ENCODE measurements at regions not wholly inside any gene's neighbourhood (a gene's known extent, or its start where the extent isn't known, plus 50 kb on each side); places are given as distances from the start of the nearest gene placed in this dataset.

DNA sequence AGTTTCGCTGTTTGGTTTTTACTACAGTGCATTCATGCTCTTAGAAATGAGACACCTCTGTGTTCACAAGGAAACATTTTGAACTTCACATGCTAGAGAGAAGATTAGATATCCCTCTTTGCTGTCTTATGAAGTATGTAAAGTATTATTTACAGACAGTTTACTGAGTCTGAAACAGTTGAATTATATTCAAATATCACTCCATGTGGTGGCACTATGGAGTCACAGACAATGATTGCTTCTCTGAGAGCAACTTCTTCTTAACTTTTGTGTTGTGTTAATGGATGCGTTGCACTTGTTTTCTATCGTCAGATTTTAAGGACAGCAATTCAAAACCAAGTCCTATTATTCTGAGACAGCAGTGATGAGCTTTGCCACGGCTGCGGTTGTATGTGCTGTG lies 823.6 kb downstream of the GALR1 start:
- Histone ChIP-seq H3K9me3 (ENCODE audit: control insufficient read depth, low read length) (no peaks in the 10 kb centered on the region), H3K9ac (ENCODE audit: low read length) (no peak overlapping the region), H3K36me3 (ENCODE audit: control insufficient read depth, insufficient read depth, low read length, severe bottlenecking) (no peaks in the 10 kb centered on the region), H3K4me1 (ENCODE audit: control insufficient read depth, insufficient read depth, low read length) (no peaks in the 10 kb centered on the region), H3K27me3 (replicated peaks; ENCODE audit: control insufficient read depth, insufficient read depth, low read length) (peaks cover 6% of the 10 kb centered on the region), H3K4me3 (ENCODE audit: low read length) (no peak overlapping the region)
- no peak for DNase-seq (ENCODE audit: low read depth)

DNA sequence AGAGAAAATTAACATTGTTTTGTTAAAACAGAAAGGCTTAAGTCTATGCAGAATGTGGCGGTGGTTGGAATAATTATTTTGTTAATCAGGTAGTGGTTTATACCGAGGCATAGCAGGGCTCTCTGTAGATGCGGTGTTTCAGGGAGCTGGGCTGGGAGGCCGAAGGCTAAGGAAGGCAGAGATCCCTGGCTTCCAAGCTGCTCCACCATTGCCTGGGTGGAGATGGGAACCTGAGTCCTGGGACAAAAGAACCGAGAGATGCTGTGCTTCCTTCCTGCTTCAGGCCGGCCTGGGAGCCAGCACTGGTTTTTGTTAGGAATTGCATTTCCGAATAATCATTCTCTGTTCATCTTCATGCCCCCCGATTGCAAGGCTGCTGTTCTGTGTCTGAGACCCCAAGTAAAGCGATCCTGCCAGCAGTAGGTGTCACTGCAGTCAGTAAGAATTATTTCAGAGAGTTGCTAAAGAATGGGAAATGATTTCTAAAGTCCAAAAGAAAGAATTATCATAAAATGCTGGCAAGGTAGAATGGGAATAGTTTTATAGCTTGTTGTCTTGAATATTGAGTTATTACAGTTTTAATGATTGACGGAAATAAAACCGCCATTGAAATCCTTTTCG lies 824.9 kb downstream of the GALR1 start:
- Histone ChIP-seq H3K9ac (ENCODE audit: low read length) (no peak overlapping the region), H3K27me3 (replicated peaks; ENCODE audit: control insufficient read depth, insufficient read depth, low read length) (peaks cover 6% of the 10 kb centered on the region), H3K36me3 (ENCODE audit: control insufficient read depth, insufficient read depth, low read length, severe bottlenecking) (no peaks in the 10 kb centered on the region), H3K4me1 (ENCODE audit: control insufficient read depth, insufficient read depth, low read length) (no peaks in the 10 kb centered on the region), H3K9me3 (ENCODE audit: control insufficient read depth, low read length) (no peaks in the 10 kb centered on the region), H3K4me3 (ENCODE audit: low read length) (no peak overlapping the region)
- DNase-seq (ENCODE audit: low read depth): no peak

DNA sequence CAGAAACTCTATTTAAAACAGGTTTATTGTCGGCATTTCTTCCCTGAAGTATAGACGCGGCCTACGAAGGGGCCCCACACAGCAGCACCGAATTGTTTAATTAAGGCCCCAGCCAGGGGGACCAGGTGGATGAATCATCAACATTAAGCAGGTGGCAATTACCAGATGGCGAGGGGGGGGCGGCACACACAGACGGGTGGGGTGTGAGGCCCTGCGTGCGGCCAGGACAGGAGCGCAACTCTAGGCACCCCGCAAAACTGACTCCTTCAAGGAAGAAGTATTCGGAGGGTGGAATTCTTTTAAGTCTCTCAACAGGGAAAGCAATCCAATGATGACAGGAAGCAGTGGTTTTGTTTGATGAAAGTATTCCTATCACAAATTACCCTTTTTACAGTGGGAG lies 830.4 kb downstream of the GALR1 start:
- Histone ChIP-seq H3K4me3 (ENCODE audit: low read length) (no peak overlapping the region), H3K27me3 (replicated peaks; ENCODE audit: control insufficient read depth, insufficient read depth, low read length) (no peaks in the 10 kb centered on the region), H3K36me3 (ENCODE audit: control insufficient read depth, insufficient read depth, low read length, severe bottlenecking) (no peaks in the 10 kb centered on the region), H3K9ac (ENCODE audit: low read length) (no peak overlapping the region), H3K9me3 (ENCODE audit: control insufficient read depth, low read length) (no peaks in the 10 kb centered on the region), H3K4me1 (ENCODE audit: control insufficient read depth, insufficient read depth, low read length) (no peaks in the 10 kb centered on the region)
- no peak for DNase-seq (ENCODE audit: low read depth)

DNA sequence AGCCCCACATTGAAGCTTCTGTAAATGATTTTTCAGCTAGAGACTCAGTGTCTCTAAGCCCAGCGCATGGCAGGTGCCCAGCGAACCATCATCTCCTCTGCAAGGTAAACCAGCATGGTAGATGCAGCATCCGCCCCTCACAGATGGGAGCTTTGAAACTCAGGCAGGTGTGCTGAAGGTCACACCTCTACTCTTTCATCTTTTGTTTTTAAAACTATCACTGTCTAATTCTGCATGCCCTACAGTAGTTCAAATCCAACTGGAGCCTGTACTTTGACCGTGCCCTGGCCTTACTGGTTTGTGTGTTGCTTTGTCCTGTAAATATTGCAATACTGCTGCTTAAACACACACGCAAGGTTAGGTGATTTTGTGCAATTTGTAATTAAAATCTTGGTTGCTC lies 831.1 kb downstream of the GALR1 start:
- no peaks in the 10 kb centered on the region for H3K9me3 ChIP-seq (ENCODE audit: control insufficient read depth, low read length)
- no peaks in the 10 kb centered on the region for H3K36me3 ChIP-seq (ENCODE audit: control insufficient read depth, insufficient read depth, low read length, severe bottlenecking)
- no peak for DNase-seq (ENCODE audit: low read depth)
- no peaks in the 10 kb centered on the region for H3K4me1 ChIP-seq (ENCODE audit: control insufficient read depth, insufficient read depth, low read length)
- H3K27me3 ChIP-seq (replicated peaks; ENCODE audit: control insufficient read depth, insufficient read depth, low read length): no peaks in the 10 kb centered on the region
- no peak overlapping the region for H3K4me3 ChIP-seq (ENCODE audit: low read length)
- H3K9ac ChIP-seq (ENCODE audit: low read length): no peak overlapping the region

DNA sequence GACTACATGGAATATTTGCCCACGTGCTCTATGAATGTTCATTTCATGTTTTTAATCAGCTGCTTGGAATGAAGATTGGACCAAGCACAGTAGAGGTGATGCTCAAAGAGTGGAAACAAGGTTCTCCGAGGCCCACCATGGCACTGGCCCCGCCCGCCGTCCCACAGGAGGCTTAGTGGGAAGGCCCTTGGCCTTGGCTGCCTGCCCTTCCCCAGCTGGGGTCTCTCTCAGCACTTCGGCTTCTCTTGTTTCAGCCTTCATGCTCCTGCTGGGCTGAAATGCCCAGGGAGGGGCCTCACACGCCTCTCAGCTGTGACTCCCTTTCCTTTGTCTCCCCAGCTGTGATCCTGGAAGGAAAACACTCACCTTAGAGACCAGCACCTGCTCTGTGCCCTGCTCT lies 833.2 kb downstream of the GALR1 start:
- DNase-seq (ENCODE audit: low read depth): no peak
- no peaks in the 10 kb centered on the region for H3K9me3 ChIP-seq (ENCODE audit: control insufficient read depth, low read length)
- no peaks in the 10 kb centered on the region for H3K27me3 ChIP-seq (replicated peaks; ENCODE audit: control insufficient read depth, insufficient read depth, low read length)
- H3K4me1 ChIP-seq (ENCODE audit: control insufficient read depth, insufficient read depth, low read length): no peaks in the 10 kb centered on the region
- no peak overlapping the region for H3K9ac ChIP-seq (ENCODE audit: low read length)
- no peaks in the 10 kb centered on the region for H3K36me3 ChIP-seq (ENCODE audit: control insufficient read depth, insufficient read depth, low read length, severe bottlenecking)
- no peak overlapping the region for H3K4me3 ChIP-seq (ENCODE audit: low read length)

DNA sequence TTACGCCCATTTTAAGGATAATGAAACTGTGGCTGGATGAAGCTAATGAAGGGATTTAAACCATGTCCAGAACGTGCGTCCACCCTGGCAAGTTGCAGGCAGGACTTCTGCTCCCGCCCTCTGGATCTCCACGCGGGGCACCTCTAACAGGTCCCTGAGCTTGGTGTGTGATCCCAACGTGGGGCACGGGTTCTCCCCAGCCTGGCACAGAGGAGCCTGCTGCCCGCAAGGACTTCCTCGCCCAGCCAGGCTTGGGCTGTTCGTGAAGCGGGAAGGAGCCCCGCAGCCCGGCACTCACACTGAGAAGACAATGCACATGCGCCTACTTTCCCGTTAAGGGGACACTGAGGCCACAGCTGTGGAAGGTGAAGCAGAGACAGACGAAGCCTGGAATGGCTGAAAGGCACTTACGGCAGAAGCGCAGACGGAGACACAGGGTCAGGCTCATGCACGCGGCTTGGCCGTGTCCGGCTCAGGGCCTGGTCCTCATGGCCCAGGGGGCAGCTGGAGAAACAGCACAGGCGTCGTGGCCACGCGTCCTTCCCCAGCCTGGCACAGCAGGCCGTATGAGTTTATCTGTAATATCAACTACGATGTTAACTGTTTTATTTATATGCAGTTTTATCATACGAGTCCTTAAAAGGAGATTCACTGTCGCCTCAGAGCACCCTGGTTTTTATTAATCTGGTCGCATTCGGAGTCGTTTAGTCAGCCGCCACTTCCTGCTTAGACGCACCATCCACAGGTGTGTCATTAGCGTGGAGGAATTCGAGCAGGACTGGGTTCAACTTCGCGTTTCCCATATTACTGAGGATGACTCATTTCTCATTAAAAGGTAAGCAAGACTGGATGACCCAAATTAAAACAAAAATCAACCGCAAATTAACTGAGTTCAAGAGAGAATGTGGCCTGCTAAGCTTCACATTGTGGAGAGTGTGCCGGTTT lies 835.9 kb downstream of the GALR1 start:
- Histone ChIP-seq H3K9me3 (ENCODE audit: control insufficient read depth, low read length) (no peaks in the 10 kb centered on the region), H3K4me3 (ENCODE audit: low read length) (no peak overlapping the region), H3K4me1 (ENCODE audit: control insufficient read depth, insufficient read depth, low read length) (no peaks in the 10 kb centered on the region), H3K36me3 (ENCODE audit: control insufficient read depth, insufficient read depth, low read length, severe bottlenecking) (no peaks in the 10 kb centered on the region), H3K9ac (ENCODE audit: low read length) (no peak overlapping the region), H3K27me3 (replicated peaks; ENCODE audit: control insufficient read depth, insufficient read depth, low read length) (no peaks in the 10 kb centered on the region)
- no peak for DNase-seq (ENCODE audit: low read depth)

DNA sequence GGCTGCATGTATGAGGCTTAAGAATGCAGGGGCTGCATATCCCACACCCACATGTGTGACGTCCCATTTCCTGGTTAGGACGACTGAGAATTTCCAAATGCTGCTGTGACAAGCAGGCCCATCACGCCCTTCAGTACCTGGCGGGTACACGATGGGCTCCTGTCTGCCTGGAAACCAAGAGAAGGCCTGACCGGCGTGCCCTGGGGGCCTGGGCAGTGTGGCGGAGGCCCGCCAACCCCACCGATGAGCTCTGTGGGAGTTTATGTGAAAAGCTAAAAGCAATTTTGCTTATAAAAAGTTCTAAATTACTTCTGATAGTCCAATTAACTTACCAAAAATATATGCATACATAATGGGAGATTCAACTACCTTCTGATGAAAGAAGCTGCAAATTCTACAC lies 837.3 kb downstream of the GALR1 start:
- Histone ChIP-seq H3K36me3 (ENCODE audit: control insufficient read depth, insufficient read depth, low read length, severe bottlenecking) (no peaks in the 10 kb centered on the region), H3K4me3 (ENCODE audit: low read length) (no peak overlapping the region), H3K27me3 (replicated peaks; ENCODE audit: control insufficient read depth, insufficient read depth, low read length) (no peaks in the 10 kb centered on the region), H3K4me1 (ENCODE audit: control insufficient read depth, insufficient read depth, low read length) (no peaks in the 10 kb centered on the region), H3K9ac (ENCODE audit: low read length) (no peak overlapping the region), H3K9me3 (ENCODE audit: control insufficient read depth, low read length) (no peaks in the 10 kb centered on the region)
- DNase-seq (ENCODE audit: low read depth): no peak

DNA sequence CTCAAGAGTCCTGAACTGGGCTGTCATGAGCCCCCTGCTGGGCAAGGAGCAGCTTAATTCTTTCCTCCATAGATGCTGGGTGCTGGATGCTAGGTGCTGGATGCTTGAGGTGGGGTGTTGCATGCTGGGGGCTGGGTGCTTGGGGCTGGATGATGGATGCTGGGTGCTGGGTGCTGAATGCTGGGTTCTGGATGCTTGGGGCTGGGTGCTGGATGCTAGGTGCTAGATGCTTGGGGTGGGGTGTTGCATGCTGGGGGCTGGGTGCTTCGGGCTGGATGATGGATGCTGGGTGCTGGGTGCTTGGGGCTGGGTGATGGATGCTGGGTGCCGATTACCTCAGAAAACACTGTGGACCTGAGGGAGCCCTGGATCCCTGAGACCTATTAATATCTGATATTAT lies 837.7 kb downstream of the GALR1 start:
- Histone ChIP-seq H3K36me3 (ENCODE audit: control insufficient read depth, insufficient read depth, low read length, severe bottlenecking) (no peaks in the 10 kb centered on the region), H3K4me1 (ENCODE audit: control insufficient read depth, insufficient read depth, low read length) (no peaks in the 10 kb centered on the region), H3K9ac (ENCODE audit: low read length) (no peak overlapping the region), H3K27me3 (replicated peaks; ENCODE audit: control insufficient read depth, insufficient read depth, low read length) (no peaks in the 10 kb centered on the region), H3K9me3 (ENCODE audit: control insufficient read depth, low read length) (no peaks in the 10 kb centered on the region), H3K4me3 (ENCODE audit: low read length) (no peak overlapping the region)
- DNase-seq (ENCODE audit: low read depth): no peak

DNA sequence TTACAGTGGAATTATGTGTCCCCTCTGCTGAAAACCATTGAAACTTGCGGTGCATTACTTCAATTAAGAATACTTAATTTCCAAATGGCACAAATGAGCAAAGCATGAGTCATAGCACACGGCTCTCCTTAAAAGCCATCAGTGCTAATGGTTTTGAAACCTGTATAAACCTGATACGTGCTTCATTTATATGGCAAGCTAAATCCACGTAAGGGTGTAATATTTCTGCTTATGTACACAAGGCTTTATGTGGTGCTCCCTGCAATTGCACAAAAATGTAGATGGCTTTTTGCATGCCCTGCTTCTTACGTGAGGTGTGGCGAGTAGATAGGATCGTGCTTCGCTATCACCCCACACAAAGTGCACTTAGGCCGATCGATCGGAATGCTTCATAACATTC lies 840.9 kb downstream of the GALR1 start:
- no peaks in the 10 kb centered on the region for H3K9me3 ChIP-seq (ENCODE audit: control insufficient read depth, low read length)
- no peaks in the 10 kb centered on the region for H3K36me3 ChIP-seq (ENCODE audit: control insufficient read depth, insufficient read depth, low read length, severe bottlenecking)
- H3K27me3 ChIP-seq (replicated peaks; ENCODE audit: control insufficient read depth, insufficient read depth, low read length): no peaks in the 10 kb centered on the region
- no peak overlapping the region for H3K4me3 ChIP-seq (ENCODE audit: low read length)
- no peak for DNase-seq (ENCODE audit: low read depth)
- no peak overlapping the region for H3K9ac ChIP-seq (ENCODE audit: low read length)
- H3K4me1 ChIP-seq (ENCODE audit: control insufficient read depth, insufficient read depth, low read length): no peaks in the 10 kb centered on the region

DNA sequence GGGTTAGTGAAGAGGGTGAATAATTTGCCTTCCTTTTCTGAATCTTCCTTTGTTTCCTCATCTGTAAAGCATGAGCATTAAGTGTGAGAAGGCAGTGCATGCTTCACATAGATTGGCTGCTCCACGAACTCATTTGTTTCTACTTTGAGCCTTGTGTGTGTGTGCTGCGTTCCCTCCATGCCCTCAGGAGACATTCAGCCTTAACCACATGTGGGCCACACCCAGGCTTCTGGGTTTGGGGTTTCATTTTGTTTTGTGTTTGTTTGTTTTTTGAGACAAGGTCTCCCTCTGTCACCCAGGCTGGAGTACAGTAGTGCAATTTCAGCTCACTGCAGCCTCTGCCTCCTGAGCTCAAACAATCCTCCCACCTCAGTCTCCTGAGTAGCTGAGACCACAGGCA lies 843.3 kb downstream of the GALR1 start:
- no peak for DNase-seq (ENCODE audit: low read depth)
- Histone ChIP-seq H3K36me3 (ENCODE audit: control insufficient read depth, insufficient read depth, low read length, severe bottlenecking) (no peaks in the 10 kb centered on the region), H3K27me3 (replicated peaks; ENCODE audit: control insufficient read depth, insufficient read depth, low read length) (no peaks in the 10 kb centered on the region), H3K9me3 (ENCODE audit: control insufficient read depth, low read length) (no peaks in the 10 kb centered on the region), H3K4me1 (ENCODE audit: control insufficient read depth, insufficient read depth, low read length) (no peaks in the 10 kb centered on the region), H3K4me3 (ENCODE audit: low read length) (no peak overlapping the region), H3K9ac (ENCODE audit: low read length) (no peak overlapping the region)

DNA sequence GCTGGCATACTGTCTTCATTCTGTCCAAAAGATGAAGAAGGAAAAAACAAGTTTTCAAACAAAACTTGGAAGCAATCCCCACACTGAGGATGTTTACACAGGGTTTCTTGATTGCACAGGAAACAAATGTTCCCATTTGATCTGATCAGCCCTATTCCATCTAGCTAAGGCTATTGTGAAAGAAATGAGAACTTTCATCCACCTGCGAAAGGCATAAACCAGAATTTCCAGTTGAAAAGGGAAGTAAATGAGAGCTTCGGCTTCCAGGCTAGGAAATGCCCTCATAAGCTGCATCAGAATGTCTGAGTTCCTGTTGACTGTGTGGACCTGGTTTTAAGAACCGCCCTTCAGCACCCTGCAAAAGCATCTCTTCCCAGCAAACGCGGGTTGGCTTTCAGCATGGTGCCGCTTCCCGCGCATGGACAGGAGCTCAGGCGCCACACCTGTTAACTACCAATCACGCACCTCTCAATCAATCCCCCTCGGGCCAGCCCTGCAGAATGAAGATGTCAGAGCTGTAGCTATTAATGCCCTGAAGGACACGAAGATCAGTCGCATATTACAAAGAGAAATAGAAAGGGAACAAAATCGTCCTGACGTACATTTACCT lies 850.4 kb downstream of the GALR1 start:
- Histone ChIP-seq H3K4me3 (ENCODE audit: low read length) (no peak overlapping the region), H3K4me1 (ENCODE audit: control insufficient read depth, insufficient read depth, low read length) (no peaks in the 10 kb centered on the region), H3K36me3 (ENCODE audit: control insufficient read depth, insufficient read depth, low read length, severe bottlenecking) (no peaks in the 10 kb centered on the region), H3K9me3 (ENCODE audit: control insufficient read depth, low read length) (peaks cover 3% of the 10 kb centered on the region), H3K27me3 (replicated peaks; ENCODE audit: control insufficient read depth, insufficient read depth, low read length) (no peaks in the 10 kb centered on the region), H3K9ac (ENCODE audit: low read length) (no peak overlapping the region)
- no peak for DNase-seq (ENCODE audit: low read depth)
